NAMALWA (cell line): ENCODE measurements at regions not wholly inside any gene's neighbourhood (a gene's known extent, or its start where the extent isn't known, plus 50 kb on each side); places are given as distances from the start of the nearest gene placed in this dataset.

Experiments used
- DNase-seq: peaks from one replicate; pipeline ENCODE4 v3.0.0-alpha.2; 2015; ENCODE audit warnings: low spot score

- no peak for DNase-seq
Observed at GRCh38 chr4:106429885-106430284, 61.3 kb upstream of the GIMD1 start.

- DNase-seq, result no peak
Observed at GRCh38 chr4:106426069-106426468, 57.5 kb upstream of the GIMD1 start.

- DNase-seq, result no peak
Observed at GRCh38 chr4:106425576-106425975, 57.0 kb upstream of the GIMD1 start.

GRCh38 chr4:106424426-106424825 lies 55.8 kb upstream of the GIMD1 start:
- no peak for DNase-seq

GRCh38 chr4:106423791-106424190 lies 55.2 kb upstream of the GIMD1 start:
- no peak for DNase-seq

- no peak for DNase-seq
Observed at GRCh38 chr4:106422766-106423165, 54.2 kb upstream of the GIMD1 start.

- DNase-seq, result no peak
Observed at GRCh38 chr4:106421441-106422296, 53.1 kb upstream of the GIMD1 start.

GRCh38 chr4:106418444-106418843 lies 49.9 kb upstream of the GIMD1 start:
- DNase-seq, result no peak
